GM19193 (cell line): ENCODE measurements at regions not wholly inside any gene's neighbourhood (a gene's known extent, or its start where the extent isn't known, plus 50 kb on each side); places are given as distances from the start of the nearest gene placed in this dataset.

ENCODE experiments used
- POLR2A ChIP-seq: IDR thresholded peaks from 4 replicates; pipeline ENCODE4 v1.6.1; 2011; ENCODE audit not compliant: insufficient read depth, insufficient read length; ENCODE audit errors: extremely low read depth

- TF ChIP-seq POLR2A, result no peak
Measured at GRCh38 chr14:22097586-22098292, 424.1 kb upstream of the OR4E1 start.

GRCh38 chr14:22097072-22097471, 423.5 kb upstream of the OR4E1 start:
- no peak for TF ChIP-seq POLR2A

- no peak for TF ChIP-seq POLR2A
Measured at GRCh38 chr14:22096514-22096895, 422.9 kb upstream of the OR4E1 start.

- no peak for TF ChIP-seq POLR2A
Measured at GRCh38 chr14:22095860-22096513, 422.4 kb upstream of the OR4E1 start.

GRCh38 chr14:22089940-22090339, 416.3 kb upstream of the OR4E1 start:
- no peak for TF ChIP-seq POLR2A

- TF ChIP-seq POLR2A, result no peak
Measured at GRCh38 chr14:22088614-22089342, 415.2 kb upstream of the OR4E1 start.

GRCh38 chr14:22086131-22086530, 412.5 kb upstream of the OR4E1 start:
- no peak for TF ChIP-seq POLR2A

GRCh38 chr14:22084393-22085281, 411.0 kb upstream of the OR4E1 start:
- no peak for TF ChIP-seq POLR2A

- no peak for TF ChIP-seq POLR2A
Measured at GRCh38 chr14:22081337-22081736, 407.7 kb upstream of the OR4E1 start.

GRCh38 chr14:22079766-22080165, 406.1 kb upstream of the OR4E1 start:
- TF ChIP-seq POLR2A, result no peak

- no peak for TF ChIP-seq POLR2A
Measured at GRCh38 chr14:22073801-22074200, 400.2 kb upstream of the OR4E1 start.

- no peak for TF ChIP-seq POLR2A
Measured at GRCh38 chr14:22071006-22071405, 397.4 kb upstream of the OR4E1 start.

- no peak for TF ChIP-seq POLR2A
Measured at GRCh38 chr14:22070119-22070982, 396.7 kb upstream of the OR4E1 start.

GRCh38 chr14:22065347-22065746, 391.7 kb upstream of the OR4E1 start:
- no peak for TF ChIP-seq POLR2A
